Panc1 (cell line): ENCODE measurements at regions not wholly inside any gene's neighbourhood (a gene's known extent, or its start where the extent isn't known, plus 50 kb on each side); places are given as distances from the start of the nearest gene placed in this dataset.

ENCODE experiments used
- ATAC-seq: fragments of 200-7000 bp; cut with Tn5 transposase; 2 replicates; pipeline ENCODE4 v1.9.1; 2020; ENCODE audit warnings: mild to moderate bottlenecking, moderate library complexity
- BruUV-seq: library from RNA; stranded (reverse); fragments of 400-500 nt; replicated peaks from 2 replicates; lab custom pipeline; 2021; lab: Mats Ljungman, UMichigan
- CTCF ChIA-PET: fragments of 300-600 bp; sonication (Branson Sonifier 250); formaldehyde crosslinking; loops from one replicate; lab custom pipeline; 2022; ENCODE audit warnings: antibody characterized with exemption; lab: Charles Lee
- POLR2A ChIA-PET: fragments of 300-600 bp; sonication (Branson Sonifier 250); formaldehyde crosslinking; loops from one replicate; lab custom pipeline; 2022; ENCODE audit warnings: antibody characterized with exemption; lab: Charles Lee
- DNase-seq: peaks from one replicate; pipeline ENCODE4 v3.0.0-alpha.2; 2010; ENCODE audit warnings: low read depth, low spot score
- H3K27ac ChIP-seq: 2 replicates; pipeline ENCODE4 v1.5.1; 2011; ENCODE audit warnings: mild to moderate bottlenecking, low read length, inconsistent platforms
- H3K27me3 ChIP-seq: fragments of 200-500 bp; sonication (Bioruptor generic); 2 replicates; pipeline ENCODE4 v1.6.0; 2014; ENCODE audit warnings: low read length, inconsistent platforms; ENCODE audit not compliant: control insufficient read depth, insufficient read depth
- H3K36me3 ChIP-seq: fragments of 200-500 bp; sonication (Bioruptor generic); 2 replicates; pipeline ENCODE4 v1.5.1; 2014; ENCODE audit warnings: inconsistent platforms, mild to moderate bottlenecking, low read length, moderate library complexity; ENCODE audit not compliant: control insufficient read depth, insufficient read depth
- H3K4me1 ChIP-seq: 2 replicates; pipeline ENCODE4 v1.5.1; 2011; ENCODE audit warnings: inconsistent platforms, mild to moderate bottlenecking, low read length, moderate library complexity; ENCODE audit not compliant: control insufficient read depth, insufficient read depth
- H3K4me3 ChIP-seq, 2 experiments: 2 replicates each; pipeline ENCODE4 v1.5.1; 2011 to 2012; ENCODE audit warnings: low read depth in 2 of 2, low read length in 2 of 2, mild to moderate bottlenecking in 2 of 2, inconsistent platforms in 1 of 2, moderate library complexity in 1 of 2
- H3K9me3 ChIP-seq: fragments of 200-500 bp; sonication (Bioruptor generic); 2 replicates; pipeline ENCODE4 v1.5.1; 2014; ENCODE audit warnings: low read depth, mild to moderate bottlenecking, inconsistent platforms, low read length, moderate library complexity; ENCODE audit not compliant: control insufficient read depth, insufficient read depth
- CTCF ChIP-seq: fragments of 450-650 bp; IDR thresholded peaks from 2 replicates; pipeline ENCODE4 v1.5.1; 2017; ENCODE audit warnings: mild to moderate bottlenecking
- POLR2AphosphoS5 ChIP-seq: IDR thresholded peaks from 2 replicates; pipeline ENCODE4 v1.6.1; 2012; ENCODE audit warnings: mild to moderate bottlenecking, low read depth, low read length, moderate library complexity
- SIN3A ChIP-seq: IDR thresholded peaks from 2 replicates; pipeline ENCODE4 v1.6.1; 2012; ENCODE audit warnings: low read depth, mild to moderate bottlenecking, low read length, moderate library complexity, borderline replicate concordance; ENCODE audit not compliant: insufficient read depth
- TCF7L2 ChIP-seq: IDR thresholded peaks from 2 replicates; pipeline ENCODE4 v1.6.1; 2011; ENCODE audit warnings: mild to moderate bottlenecking, low read depth, low read length, inconsistent platforms
- in situ Hi-C: cut with HindIII; loops from 2 replicates; pipeline ENCODE4 v1.10.0; 2016; ENCODE audit warnings: low sequenced_read_pairs, low pct_unique_long_range_greater_than_20kb
- intact Hi-C: fragments of 100-400 bp; cut with micrococcal nuclease; formaldehyde crosslinking; loops from one replicate; pipeline ENCODE4 v1.10.0; 2022; ENCODE audit not compliant: unreplicated experiment
- TF ChIP-seq, protein P1 (sequence below), 2 experiments: IDR thresholded peaks; 2 replicates each; pipeline ENCODE4 v1.6.1; 2011 to 2012; ENCODE audit warnings: low read depth in 2 of 2, control low read depth in 1 of 2, low read length in 1 of 2, mild to moderate bottlenecking in 1 of 2, moderate library complexity in 1 of 2; ENCODE audit not compliant: insufficient read depth in 1 of 2

DNA sequence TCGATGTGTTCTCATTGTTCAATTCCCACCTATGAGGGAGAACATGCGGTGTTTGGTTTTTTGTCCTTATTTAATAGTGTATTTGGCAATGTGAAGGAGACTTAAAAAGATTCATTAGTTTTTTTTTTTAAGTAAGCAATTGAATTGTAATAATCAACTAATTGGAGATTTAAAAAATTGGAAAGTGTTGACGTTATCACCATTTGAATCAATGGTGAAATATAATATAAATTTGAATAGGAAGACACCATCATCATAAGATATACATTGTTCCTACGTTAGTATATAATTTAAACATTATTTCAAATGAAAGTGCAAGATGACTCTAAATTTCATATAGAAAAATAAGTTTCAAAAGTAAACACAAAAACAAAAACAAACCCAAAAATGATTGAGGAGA is 2858.1 kb upstream of the PCDH20 start:
- in situ Hi-C loops (no loop called here), intact Hi-C loops (no loop called here)
- no peaks in the 10 kb centered on the region for H3K36me3 ChIP-seq
- no peaks in the 10 kb centered on the region for H3K27me3 ChIP-seq
- H3K9me3 ChIP-seq: peaks cover 5% of the 10 kb centered on the region; the same call in 1 of the 2 replicates
- no peaks in the 10 kb centered on the region for H3K4me1 ChIP-seq
- ChIA-PET CTCF (no interaction called here), POLR2A (no interaction called here)
- no TSS peak for BruUV-seq
- H3K4me3 ChIP-seq: no peak overlapping the region
- TF ChIP-seq SIN3A: no peak
- no peak for TF ChIP-seq CTCF
- TF ChIP-seq TCF7L2: no peak
- no peak for TF ChIP-seq POLR2AphosphoS5
- TF ChIP-seq, protein P1, sequence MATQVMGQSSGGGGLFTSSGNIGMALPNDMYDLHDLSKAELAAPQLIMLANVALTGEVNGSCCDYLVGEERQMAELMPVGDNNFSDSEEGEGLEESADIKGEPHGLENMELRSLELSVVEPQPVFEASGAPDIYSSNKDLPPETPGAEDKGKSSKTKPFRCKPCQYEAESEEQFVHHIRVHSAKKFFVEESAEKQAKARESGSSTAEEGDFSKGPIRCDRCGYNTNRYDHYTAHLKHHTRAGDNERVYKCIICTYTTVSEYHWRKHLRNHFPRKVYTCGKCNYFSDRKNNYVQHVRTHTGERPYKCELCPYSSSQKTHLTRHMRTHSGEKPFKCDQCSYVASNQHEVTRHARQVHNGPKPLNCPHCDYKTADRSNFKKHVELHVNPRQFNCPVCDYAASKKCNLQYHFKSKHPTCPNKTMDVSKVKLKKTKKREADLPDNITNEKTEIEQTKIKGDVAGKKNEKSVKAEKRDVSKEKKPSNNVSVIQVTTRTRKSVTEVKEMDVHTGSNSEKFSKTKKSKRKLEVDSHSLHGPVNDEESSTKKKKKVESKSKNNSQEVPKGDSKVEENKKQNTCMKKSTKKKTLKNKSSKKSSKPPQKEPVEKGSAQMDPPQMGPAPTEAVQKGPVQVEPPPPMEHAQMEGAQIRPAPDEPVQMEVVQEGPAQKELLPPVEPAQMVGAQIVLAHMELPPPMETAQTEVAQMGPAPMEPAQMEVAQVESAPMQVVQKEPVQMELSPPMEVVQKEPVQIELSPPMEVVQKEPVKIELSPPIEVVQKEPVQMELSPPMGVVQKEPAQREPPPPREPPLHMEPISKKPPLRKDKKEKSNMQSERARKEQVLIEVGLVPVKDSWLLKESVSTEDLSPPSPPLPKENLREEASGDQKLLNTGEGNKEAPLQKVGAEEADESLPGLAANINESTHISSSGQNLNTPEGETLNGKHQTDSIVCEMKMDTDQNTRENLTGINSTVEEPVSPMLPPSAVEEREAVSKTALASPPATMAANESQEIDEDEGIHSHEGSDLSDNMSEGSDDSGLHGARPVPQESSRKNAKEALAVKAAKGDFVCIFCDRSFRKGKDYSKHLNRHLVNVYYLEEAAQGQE (IDR thresholded peaks at IDR 0.05; ENCODE audit: insufficient read depth in 1 of 2, low read depth in 2 of 2, low read length in 1 of 2): no peak
- DNase-seq (no peak), ATAC-seq (no peak)
- no peak overlapping the region for H3K27ac ChIP-seq

DNA sequence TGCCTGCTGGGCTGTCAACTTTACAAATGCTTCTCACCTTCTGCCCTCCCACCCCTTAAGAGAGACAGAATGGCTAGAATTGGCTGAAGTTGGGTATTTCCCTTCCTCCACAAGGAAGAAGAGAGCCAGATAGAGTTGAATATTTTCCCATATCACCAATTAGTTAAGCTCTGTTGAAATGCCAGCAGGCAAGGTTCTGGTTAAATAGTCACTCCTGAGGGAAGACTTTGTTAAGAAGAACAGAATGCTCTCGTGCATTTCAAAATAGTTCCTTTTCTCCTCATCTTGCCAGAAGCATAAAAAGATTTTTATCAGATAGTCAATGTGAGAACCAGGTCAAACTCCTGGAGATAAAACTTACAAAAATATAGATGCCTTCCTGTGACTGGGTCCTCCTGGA is 2857.0 kb upstream of the PCDH20 start:
- H3K4me1 ChIP-seq: no peaks in the 10 kb centered on the region
- intact Hi-C loops: no loop called here
- no peaks in the 10 kb centered on the region for H3K27me3 ChIP-seq
- ATAC-seq (no peak), DNase-seq (no peak)
- H3K4me3 ChIP-seq: no peak overlapping the region
- H3K36me3 ChIP-seq: no peaks in the 10 kb centered on the region
- no peak for TF ChIP-seq SIN3A
- TF ChIP-seq, protein P1 (IDR thresholded peaks at IDR 0.05; ENCODE audit: insufficient read depth in 1 of 2, low read depth in 2 of 2, low read length in 1 of 2): no peak
- TF ChIP-seq TCF7L2: no peak
- TF ChIP-seq POLR2AphosphoS5: no peak
- no peak for TF ChIP-seq CTCF
- in situ Hi-C loops: no loop called here
- ChIA-PET CTCF (no interaction called here), POLR2A (no interaction called here)
- H3K27ac ChIP-seq: no peak overlapping the region
- H3K9me3 ChIP-seq: peaks cover 5% of the 10 kb centered on the region; the same call in 1 of the 2 replicates
- no TSS peak for BruUV-seq
